NOMO-1 treated with DMSO at 0.1 percent for 48 hours (cell line): ENCODE measurements at regions not wholly inside any gene's neighbourhood (a gene's known extent, or its start where the extent isn't known, plus 50 kb on each side); places are given as distances from the start of the nearest gene placed in this dataset.
"Not testable (repeated sequence)": the region's sequence is repeated elsewhere in the genome, so short reads cannot be mapped to it uniquely, and the experiment has no call there.

ENCODE experiments used
- DNase-seq: peaks from one replicate; lab custom pipeline; 2025; ENCODE audit not compliant: unreplicated experiment; lab: John Stamatoyannopoulos, UW

DNA sequence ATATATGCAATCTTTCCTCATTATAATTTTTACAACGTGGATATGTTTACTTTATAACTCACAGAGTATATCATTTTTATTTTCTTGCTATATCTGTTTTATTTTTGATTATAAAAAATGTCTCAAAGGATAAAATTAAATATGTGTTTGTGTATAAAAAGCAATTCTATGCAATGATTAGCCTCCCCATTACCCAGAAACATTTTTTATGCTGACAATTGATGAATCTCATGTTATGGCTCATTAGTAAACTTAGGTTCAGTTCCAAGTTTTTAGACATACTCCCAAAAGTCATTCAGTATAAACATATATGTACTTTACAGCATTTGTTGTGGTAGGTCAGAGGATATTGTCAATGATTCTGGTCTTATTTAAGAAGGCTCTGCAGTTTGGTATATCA, 540.1 kb upstream of the SPRY2 start:
- no peak for DNase-seq

DNA sequence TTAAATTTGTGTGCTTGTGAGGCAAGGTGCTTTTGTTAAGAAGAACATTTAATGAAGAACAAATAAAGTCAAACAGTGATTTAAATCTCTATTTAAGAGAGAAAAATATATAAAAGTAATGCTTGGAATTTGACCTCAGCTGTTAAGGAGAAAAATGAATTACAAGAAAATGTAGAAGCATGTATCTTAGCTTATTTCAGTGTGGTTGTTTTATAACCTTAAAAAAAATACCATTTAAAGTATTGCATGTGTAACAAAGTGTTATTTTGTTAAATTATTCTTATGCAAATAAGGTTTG, 537.0 kb upstream of the SPRY2 start:
- no peak for DNase-seq

DNA sequence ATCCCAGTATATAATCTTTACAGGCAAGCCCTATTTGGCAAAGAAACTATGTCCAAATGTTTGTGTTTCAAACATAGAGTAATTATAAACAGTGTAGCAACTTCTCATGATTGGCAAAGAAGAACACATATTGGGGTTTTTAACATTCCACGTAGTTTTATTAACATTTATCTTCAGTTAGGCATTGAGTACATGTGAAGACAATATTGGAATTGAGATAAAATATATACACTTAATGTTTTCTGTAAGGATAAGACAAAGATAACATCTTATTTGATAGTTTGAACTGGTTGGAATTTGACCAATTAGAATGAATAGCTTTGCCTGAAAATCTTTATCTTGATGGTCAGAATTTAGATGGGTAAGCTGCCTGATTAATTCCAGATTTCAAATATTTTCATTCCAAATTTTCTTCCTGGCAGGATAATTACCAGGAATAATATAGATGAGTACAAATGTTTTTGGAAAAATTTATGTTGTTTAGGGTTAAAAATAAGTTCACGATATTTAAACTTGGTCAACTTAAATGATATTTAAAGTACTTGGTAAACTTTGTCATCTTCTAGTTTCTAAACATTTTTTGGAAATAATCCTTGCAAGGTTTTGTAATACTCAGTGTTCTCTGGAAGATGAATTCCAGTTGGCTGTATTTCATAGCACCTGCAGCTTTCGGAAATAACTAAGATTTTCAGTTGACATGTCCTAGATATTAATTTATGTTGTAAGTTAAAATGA, 536.5 kb upstream of the SPRY2 start:
- no peak for DNase-seq

DNA sequence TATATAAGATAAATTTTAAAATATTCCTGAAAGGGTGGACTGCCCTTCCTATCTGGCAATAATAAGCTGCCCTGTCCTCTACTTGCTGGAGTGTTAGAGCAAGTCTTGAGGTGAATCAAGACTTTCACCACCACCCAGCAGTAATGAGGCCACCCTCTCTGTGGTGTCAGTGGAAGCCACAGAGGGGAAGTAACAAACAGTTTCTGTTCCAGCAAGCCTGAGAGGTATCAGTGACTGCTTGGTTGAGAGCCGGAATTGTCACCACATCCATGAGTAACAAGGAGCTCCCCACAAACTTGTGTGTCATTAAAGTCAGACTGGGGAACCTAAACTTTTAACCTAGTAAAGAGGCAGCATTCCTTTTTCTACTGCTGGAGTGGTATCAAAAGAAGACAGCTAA, 532.7 kb upstream of the SPRY2 start:
- peak; percentile 97 for DNase-seq

DNA sequence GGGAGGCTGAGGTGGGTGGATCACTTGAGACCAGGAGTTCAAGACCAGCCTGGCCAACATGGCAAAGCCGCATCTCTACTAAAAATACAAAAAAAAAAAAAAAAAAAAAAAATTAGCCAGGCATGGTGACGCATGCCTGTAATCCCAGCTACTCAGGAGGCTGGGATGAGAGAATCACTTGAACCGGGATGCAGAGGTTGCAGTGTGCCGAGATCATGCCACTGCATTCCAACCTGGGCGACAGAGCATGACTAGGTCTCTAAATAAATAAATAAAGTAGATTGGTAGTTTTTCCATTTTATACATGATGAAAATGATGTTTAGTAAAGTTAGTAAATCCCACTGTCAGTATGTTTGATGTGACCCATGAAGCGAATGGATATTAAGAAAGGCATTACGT, 531.0 kb upstream of the SPRY2 start:
- not testable (repeated sequence) for DNase-seq

DNA sequence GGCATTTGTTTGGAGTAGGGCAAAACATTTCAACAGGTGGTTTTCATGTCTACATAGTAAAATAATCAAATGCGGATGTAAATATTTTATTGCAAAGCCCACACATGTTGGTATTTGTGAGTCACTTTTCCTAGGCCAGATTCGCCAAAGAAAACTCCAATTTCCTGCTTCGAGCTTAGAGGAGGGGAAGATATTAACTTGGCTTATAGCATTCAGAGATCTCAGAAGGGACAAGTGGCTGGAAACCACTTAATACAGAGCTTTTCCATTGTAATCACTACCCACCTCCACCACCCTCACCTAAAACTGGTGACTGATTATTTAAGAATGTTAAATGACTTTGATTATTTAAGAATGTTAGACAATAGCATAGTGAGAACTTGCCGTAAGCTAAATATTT, 530.6 kb upstream of the SPRY2 start:
- no peak for DNase-seq

DNA sequence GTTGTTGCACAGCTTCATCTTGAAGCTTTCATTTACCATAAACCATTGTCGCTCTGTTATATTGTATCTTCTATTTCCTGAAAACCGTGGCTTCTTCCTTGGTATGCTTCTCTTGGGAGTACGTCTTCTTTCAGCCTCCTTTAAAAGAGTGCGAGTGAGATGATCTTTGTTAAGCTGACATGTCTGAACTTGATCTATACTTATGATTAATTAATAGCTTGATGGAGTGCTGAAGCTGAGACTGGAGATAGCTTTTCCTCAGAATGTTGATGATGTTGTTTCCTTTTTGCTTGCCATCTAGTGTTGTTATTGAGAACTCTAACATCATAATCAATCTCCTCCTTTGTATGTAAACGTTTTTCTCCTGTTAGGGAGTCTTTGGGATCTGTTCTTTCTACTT, 529.3 kb upstream of the SPRY2 start:
- DNase-seq = no peak

DNA sequence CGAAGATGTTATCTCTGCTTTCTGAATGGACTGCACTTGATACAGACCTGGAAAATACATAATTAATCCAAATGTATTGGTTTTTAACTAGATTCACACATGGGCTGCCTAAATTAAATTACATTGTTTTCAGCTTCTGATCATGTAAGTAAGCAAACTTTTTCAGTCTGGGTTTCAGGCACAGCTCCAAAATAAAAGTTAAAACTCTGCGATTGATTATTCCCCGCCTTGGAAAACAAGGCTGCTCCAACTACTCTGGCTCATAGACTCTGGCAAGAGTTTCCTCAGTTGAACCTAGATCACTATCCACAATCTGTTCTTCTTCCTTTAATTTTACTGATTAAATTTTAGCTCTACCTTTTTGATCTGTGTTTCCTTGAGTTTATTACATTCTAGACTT, 526.0 kb upstream of the SPRY2 start:
- DNase-seq = no peak

DNA sequence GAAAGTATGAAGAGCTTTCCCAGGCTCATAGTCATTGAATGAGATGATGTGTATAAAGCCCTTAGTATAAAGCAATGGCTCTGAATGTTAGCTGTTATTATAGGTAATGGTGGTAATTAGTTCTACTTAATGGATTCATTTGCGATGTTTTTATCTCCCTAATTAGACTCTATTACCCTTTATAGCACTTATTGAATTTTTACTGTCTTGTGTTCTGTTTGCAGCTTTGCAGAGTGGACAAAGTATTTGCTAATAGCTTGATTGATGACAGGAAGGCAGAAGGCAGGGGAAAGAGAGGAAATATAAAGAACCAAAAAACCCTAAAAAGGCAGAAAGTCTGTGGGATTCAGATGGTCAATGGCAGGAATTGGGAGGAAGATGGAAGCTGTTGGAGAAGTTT, 524.4 kb upstream of the SPRY2 start:
- no peak for DNase-seq

DNA sequence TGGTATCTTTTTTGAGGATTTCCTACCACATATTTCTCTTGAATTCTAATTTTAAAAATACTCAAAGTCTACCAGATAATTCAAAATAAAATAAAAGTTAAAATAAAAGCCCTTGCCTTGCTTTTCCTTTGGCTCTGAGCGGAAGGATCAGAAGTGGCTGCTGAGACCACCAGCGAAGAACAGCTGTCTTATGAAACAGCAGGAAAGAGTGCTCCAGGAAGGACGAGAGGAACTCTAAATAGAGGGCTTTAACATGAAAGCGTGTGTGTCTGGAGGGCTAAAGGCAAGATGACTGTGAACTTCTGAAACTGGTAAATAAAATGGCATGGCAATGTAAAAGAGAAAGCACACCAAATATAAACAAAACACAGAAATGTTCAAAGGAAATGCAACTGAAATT, 521.5 kb upstream of the SPRY2 start:
- no peak for DNase-seq

DNA sequence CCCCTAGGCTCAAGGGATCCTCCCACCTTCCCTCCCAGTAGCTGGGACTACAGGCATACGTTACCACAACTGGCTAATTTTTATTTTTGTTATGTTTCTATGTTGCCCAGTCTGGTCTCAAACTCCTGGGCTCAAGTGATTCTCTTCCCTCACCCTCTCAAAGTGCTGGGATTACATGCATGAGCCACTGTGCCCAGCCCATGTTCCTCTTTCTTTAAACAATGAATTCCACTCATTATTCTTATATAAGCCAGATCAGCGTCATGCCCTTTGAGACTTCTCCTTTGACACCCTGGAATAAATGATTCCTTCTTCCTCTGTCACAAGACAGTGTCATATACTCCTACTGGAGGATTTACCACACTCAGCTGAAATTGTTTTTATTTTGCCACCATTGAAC, 519.9 kb upstream of the SPRY2 start:
- DNase-seq = no peak

DNA sequence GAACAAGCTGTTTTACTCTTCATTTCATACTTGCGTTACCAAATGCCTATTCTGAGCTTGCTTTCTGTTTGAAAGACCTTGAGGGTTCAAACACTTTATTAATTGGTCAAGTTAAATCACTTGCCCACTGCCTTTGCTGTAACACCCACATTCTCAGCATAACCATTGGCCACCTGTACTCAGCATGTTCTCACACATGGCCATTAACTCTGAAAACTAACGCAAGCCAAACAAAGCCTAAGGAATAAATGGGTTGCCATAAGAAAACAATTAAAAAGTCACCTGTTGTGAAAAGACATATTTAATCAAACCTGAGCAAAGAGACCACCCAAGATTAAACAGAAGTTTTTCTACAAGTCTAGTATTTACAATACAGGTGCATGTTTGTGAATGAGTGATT, 517.2 kb upstream of the SPRY2 start:
- DNase-seq = no peak

DNA sequence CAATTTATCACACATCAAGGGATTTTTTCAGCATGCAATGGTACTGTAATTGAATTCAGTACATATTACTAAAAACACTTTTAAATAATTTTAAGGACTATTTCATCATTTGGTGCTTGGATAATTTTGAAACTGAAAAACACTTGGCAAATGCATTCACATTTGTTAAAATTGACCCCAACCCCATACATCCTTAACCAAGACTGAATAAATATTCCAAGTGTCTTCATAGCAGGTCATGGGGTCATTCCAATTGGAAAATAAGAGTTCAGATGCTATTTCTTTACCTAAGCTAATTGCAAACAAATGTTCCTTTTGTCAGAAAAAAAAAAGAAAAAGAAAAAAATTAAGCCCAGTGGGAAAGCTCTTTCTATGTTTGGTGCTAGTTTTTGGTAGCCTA, 516.4 kb upstream of the SPRY2 start:
- DNase-seq = no peak

DNA sequence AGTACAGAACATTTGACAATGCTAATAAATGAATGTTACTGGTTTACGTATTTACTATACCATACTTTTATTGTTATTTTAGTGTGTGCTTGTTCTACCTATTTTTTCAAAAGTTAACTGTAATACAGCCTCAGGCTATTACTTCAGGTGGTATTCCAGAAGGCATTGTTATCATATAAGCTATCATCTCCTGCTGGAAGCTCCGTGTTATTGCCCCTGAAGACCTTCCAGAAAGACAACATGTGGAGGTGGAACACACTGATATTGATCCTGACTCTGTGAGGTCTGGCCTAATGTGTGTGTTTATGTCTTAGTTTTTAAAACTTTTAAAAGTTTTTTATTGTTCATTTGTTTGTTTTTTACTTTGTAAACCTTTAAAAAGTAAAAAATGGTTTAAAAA, 509.8 kb upstream of the SPRY2 start:
- DNase-seq = no peak

DNA sequence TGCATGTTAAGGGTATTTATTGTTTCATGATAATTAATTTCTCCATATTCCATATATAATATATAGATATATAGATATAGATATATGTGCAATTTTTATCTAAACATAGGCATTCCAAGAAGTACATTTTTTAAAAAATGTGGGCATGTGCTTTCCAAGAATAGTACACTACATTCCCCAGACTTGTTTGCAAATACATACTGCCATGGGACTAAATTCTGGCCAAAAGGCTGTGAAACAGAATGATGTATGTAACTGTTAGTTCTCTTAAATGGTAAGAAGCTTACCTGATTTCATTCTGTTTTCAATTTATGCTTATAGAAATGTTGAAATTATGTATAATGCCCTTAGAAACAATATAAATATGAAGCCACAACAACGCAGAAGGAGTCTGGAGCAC, 503.2 kb upstream of the SPRY2 start:
- no peak for DNase-seq

DNA sequence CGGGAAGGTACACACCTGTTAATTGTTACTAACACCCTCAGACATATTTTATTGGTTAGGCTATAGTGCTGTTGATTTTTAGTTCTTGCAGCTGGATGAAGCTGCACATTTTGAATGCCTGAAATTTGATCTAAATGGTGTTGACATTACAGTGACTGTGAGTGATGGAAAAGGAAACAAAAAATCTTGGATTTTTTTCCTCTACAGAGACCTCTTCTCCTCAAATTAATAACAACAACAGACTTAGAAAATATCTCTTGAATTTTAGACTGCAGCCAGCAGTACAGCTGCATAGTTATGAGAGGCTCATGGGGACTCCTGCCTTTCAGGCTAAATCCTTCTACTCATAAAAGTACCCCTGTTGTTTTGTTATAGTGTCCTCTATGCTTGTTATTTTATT, 500.5 kb upstream of the SPRY2 start:
- no peak for DNase-seq

DNA sequence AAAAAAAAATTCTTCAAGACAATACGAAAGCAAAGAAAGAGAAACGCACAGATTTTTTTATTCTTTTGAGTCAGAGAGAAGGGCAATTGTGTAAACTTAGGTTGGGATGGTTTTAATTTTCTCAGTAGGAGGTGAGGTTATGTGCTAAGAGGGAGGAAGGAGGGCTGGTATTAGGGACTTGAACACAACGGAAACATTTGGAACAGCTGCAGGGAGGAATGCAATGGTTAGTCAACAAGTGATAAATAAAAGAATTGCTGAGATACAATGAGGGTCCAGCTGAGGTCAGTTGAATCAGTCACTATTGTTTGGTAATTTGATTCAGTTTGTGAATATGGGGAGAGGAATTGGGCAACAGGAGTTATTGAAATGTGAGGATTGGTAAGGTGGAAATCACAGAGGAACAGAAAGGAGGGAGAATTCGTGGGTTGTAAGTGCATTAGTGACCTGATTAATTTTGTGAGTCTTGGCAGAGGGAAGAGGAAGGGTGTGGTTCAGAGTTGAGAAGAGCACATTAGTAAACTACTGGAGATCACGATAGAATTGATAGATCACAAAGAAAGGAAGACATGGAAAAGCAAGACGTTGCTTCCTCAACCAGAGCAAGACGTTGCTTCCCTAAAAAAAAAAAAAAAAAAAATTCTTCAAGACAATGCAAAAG, 499.5 kb upstream of the SPRY2 start:
- no peak for DNase-seq

DNA sequence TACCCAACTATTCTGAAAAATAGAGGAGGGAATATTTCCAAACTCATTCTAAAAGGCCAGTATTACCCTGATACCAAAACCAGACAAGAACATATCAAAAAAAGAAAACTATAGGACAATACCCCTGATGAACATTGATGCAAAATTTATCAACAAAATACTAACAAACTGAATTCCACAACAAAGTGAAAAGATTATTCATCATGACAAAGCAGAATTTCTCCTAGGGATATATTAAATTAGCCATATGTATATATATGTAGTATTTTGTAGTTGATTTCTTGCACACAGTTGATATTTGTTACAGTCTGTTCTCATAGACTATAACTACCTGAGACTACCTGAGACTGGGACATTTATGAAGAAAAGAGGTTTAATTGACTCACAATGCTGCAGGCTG, 495.0 kb upstream of the SPRY2 start:
- no peak for DNase-seq

DNA sequence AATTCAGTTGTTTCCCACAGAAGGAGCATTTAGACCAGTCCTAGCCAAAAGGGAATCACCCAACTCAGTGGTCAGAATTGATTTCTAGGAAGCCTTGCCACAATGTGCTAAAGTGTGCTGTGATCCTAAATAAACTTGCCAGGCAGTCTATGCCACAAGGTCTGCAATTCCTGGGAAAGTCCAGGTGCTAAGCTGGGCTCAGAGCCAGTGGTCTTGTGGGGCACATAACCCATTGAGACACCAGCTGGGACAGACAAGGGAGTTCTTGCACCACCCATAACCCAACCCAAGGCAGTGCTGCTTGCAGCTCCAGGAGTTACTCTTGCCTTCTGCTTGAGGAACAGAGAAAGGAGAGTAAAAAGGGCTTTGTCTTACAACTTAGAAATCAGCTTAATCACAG, 489.5 kb upstream of the SPRY2 start:
- DNase-seq = no peak

DNA sequence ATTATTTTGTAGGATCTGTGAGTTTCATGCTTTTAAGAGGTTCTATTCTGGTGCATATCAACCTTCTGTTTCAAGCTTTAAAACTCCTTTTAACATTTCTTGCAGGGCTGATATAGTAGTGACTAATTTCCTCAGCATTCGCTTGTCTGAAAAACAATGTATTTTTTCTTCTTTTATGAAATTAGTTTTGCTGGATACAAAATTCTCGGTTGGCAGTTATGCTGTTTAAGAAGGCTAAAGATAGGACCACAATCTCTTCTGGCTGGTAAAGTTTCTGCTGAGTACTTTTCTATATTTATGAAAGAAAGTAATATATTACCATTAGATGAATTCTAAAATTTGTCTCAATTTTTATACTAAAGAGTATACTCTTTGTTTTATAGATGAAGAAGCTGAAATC, 487.8 kb upstream of the SPRY2 start:
- DNase-seq = no peak

DNA sequence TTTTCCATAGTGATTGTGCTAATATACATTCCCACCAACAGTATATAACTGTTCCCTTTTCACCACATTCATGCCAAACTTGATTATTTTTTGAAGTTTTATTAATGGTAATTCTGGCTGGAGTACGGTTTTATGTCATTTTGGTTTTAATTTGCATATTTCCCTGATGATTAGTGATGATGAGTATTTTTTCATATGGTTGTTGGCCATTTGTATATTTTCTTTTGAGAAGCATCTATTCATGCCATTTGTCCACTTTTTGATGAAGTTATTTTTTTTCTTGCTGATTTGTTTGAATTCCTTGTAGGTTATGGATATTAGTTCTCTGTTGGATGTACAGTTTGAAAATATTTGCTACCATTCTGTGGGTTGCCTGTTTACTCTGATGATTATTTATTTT, 484.4 kb upstream of the SPRY2 start:
- DNase-seq = no peak

DNA sequence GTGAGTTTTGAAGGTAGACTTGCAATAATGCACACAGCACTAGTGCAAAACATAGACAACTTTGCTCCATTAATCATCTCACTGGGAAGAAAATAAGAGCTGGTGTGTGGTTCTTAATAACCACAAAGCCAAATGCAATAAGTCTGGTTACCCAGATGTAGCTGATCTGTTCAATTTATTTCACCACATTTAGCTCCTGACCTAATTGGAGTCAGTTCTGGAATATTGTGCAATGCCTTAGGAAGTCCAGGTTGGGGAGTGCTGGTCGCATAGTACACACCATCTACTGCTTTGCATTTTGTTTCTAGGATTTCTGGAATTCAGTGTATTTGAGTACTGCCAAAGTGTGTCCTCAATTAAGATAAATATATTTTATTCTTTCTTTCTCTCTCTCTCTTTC, 483.3 kb upstream of the SPRY2 start:
- DNase-seq = no peak

DNA sequence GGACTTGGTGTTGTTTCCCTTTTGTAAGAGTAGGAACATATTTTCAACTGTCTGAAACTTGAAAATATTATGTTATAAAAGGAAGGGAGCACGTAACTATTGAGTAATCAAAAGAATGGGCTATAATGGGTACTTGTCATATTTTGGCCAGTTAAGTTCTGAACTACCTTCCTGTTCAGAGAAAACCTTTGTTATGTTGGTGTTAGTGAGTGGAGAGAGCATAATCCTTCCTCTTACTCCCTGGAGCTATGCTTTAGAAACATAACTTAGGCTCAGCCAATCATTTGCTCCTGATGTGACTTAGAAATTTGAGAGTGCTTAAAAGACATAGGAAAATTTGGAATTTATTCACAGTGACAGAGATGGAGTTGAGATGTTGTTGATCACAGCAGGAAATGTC, 482.5 kb upstream of the SPRY2 start:
- no peak for DNase-seq
